HEK293T (cell line): ENCODE measurements at regions not wholly inside any gene's neighbourhood (a gene's known extent, or its start where the extent isn't known, plus 50 kb on each side); places are given as distances from the start of the nearest gene placed in this dataset.

ENCODE experiments used
- ARNT ChIP-seq: fragments of 450-650 bp; IDR thresholded peaks from 2 replicates; pipeline ENCODE4 v1.6.1; 2017; ENCODE audit warnings: mild to moderate bottlenecking
- BHLHE40 ChIP-seq: fragments of 450-650 bp; IDR thresholded peaks from 2 replicates; pipeline ENCODE4 v1.6.1; 2016; ENCODE audit warnings: mild to moderate bottlenecking, moderate library complexity, borderline replicate concordance
- FOXA1 ChIP-seq: fragments of 450-650 bp; IDR thresholded peaks from 2 replicates; pipeline ENCODE4 v1.6.1; 2016; ENCODE audit warnings: mild to moderate bottlenecking
- FOXK2 ChIP-seq: fragments of 450-650 bp; IDR thresholded peaks from 2 replicates; pipeline ENCODE4 v1.6.1; 2016; ENCODE audit warnings: mild to moderate bottlenecking
- FOXM1 ChIP-seq: fragments of 450-650 bp; IDR thresholded peaks from 2 replicates; pipeline ENCODE4 v1.6.1; 2017; ENCODE audit warnings: mild to moderate bottlenecking, borderline replicate concordance
- HDGF ChIP-seq: fragments of 450-650 bp; IDR thresholded peaks from 2 replicates; pipeline ENCODE4 v1.6.1; 2017; ENCODE audit warnings: antibody characterized with exemption, borderline replicate concordance
- L3MBTL2 ChIP-seq: fragments of 450-650 bp; conservative IDR thresholded peaks from 2 replicates; pipeline ENCODE4 v1.6.1; 2016; ENCODE audit warnings: mild to moderate bottlenecking
- LEF1 ChIP-seq: fragments of 450-650 bp; IDR thresholded peaks from 2 replicates; pipeline ENCODE4 v1.6.1; 2017; ENCODE audit warnings: mild to moderate bottlenecking, borderline replicate concordance
- SP1 ChIP-seq: fragments of 450-650 bp; IDR thresholded peaks from 2 replicates; pipeline ENCODE4 v1.6.1; 2017
- SUZ12 ChIP-seq: fragments of 450-650 bp; IDR thresholded peaks from 2 replicates; pipeline ENCODE4 v1.6.1; 2016; ENCODE audit warnings: mild to moderate bottlenecking
- ZNF384 ChIP-seq: fragments of 450-650 bp; IDR thresholded peaks from 2 replicates; pipeline ENCODE4 v1.6.1; 2016
- TF ChIP-seq, protein P1 (sequence below): fragments of 450-650 bp; IDR thresholded peaks from 2 replicates; pipeline ENCODE4 v1.6.1; 2016

DNA sequence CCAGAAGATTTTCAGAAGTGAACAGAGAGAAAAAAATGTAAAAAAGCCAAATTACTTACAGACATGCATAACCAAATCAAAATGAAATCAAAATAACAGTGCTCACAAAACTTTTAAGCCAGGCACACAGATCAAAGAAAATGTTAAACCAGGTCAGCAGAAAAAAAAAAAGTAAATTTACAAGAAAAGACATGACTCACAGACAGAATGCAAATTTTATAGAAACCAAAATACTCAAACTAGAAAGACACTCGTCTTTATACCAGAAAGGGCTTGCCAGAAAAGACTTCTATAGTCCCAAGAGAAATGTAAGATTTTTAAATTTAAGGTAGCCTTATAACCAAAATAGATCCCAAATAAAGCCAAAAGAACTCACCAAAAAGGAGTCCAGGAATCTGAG is 86.5 kb upstream of the COG2 start:
- TF ChIP-seq LEF1 (no peak), FOXK2 (no peak), ZNF384 (no peak), SUZ12 (no peak), BHLHE40 (no peak), FOXM1 (no peak), L3MBTL2 (no peak), HDGF (no peak), SP1 (no peak), ARNT (no peak), FOXA1 (no peak)
- TF ChIP-seq, protein P1, sequence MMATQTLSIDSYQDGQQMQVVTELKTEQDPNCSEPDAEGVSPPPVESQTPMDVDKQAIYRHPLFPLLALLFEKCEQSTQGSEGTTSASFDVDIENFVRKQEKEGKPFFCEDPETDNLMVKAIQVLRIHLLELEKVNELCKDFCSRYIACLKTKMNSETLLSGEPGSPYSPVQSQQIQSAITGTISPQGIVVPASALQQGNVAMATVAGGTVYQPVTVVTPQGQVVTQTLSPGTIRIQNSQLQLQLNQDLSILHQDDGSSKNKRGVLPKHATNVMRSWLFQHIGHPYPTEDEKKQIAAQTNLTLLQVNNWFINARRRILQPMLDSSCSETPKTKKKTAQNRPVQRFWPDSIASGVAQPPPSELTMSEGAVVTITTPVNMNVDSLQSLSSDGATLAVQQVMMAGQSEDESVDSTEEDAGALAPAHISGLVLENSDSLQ: no peak
